Ascending aorta (tissue), 2 donors: ENCODE measurements at regions not wholly inside any gene's neighbourhood (a gene's known extent, or its start where the extent isn't known, plus 50 kb on each side); places are given as distances from the start of the nearest gene placed in this dataset.
A peak's percentile ranks its signal among the peaks of the same experiment; 100 is the strongest.

Experiments
- DNase-seq, 2 donors: peaks; one replicate each; pipeline ENCODE4 v3.0.0-alpha.2; 2019; ENCODE audit warnings: low spot score in 2 of 2
- H3K27ac ChIP-seq, 2 donors: fragments of 200-600 bp; sonication (generic); one replicate each; pipeline ENCODE4 v1.5.1; 2016 to 2017; ENCODE audit warnings: mild to moderate bottlenecking in 1 of 2
- H3K27me3 ChIP-seq: fragments of 200-600 bp; sonication (generic); one replicate; pipeline ENCODE4 v1.5.1; 2017
- H3K36me3 ChIP-seq, 2 donors: fragments of 200-600 bp; sonication (generic); one replicate each; pipeline ENCODE4 v1.5.1; 2016
- H3K4me1 ChIP-seq, 2 donors: fragments of 200-600 bp; sonication (generic); one replicate each; pipeline ENCODE4 v1.5.1; 2016 to 2017; ENCODE audit warnings: mild to moderate bottlenecking in 1 of 2
- H3K4me3 ChIP-seq, 2 donors: fragments of 200-600 bp; sonication (generic); one replicate each; pipeline ENCODE4 v1.5.1; 2016 to 2017; ENCODE audit warnings: mild to moderate bottlenecking in 1 of 2
- H3K9me3 ChIP-seq, 2 donors: fragments of 200-600 bp; sonication (generic); one replicate each; pipeline ENCODE4 v1.5.1; 2016
- CTCF ChIP-seq, 3 experiments: fragments of 200-600 bp in 2 of 3; fragments of 450-650 bp in 1 of 3; sonication (generic) in 2 of 3; IDR thresholded peaks; one replicate each; pipeline ENCODE4 v1.5.1; 2016 to 2019; ENCODE audit warnings: antibody characterized with exemption in 3 of 3, mild to moderate bottlenecking in 1 of 3, moderate library complexity in 1 of 3
- intact Hi-C: fragments of 100-400 bp; cut with DNase I; formaldehyde crosslinking; loops from one replicate; pipeline ENCODE4 v1.15.1; 2023

GRCh38 chr9:81776390-81776789, 87.0 kb upstream of the TLE1 start:
- H3K27me3 ChIP-seq = no peaks in the 10 kb centered on the region
- no peaks in the 10 kb centered on the region for H3K9me3 ChIP-seq
- DNase-seq = no peak
- H3K27ac ChIP-seq = no peak overlapping the region
- no peak overlapping the region for H3K4me3 ChIP-seq
- H3K36me3 ChIP-seq = no peaks in the 10 kb centered on the region
- intact Hi-C loops = no loop called here
- TF ChIP-seq CTCF (IDR thresholded peaks at IDR 0.05) = no peak
- H3K4me1 ChIP-seq = peaks cover 2 to 5% of the 10 kb centered on the region in 2 donors

GRCh38 chr9:81776834-81777233, 87.5 kb upstream of the TLE1 start:
- Histone ChIP-seq H3K4me1 (peaks cover 2 to 5% of the 10 kb centered on the region in 2 donors), H3K36me3 (no peaks in the 10 kb centered on the region), H3K27me3 (no peaks in the 10 kb centered on the region), H3K4me3 (no peak overlapping the region), H3K27ac (peak overlapping the region; percentile 27 to 76), H3K9me3 (no peaks in the 10 kb centered on the region)
- TF ChIP-seq CTCF (IDR thresholded peaks at IDR 0.05) = no peak
- intact Hi-C loops = no loop called here
- no peak for DNase-seq

GRCh38 chr9:81777482-81777881, 88.1 kb upstream of the TLE1 start:
- H3K4me1 ChIP-seq = peaks cover 2 to 5% of the 10 kb centered on the region in 2 donors
- peak overlapping the region; percentile 27 to 76 for H3K27ac ChIP-seq
- no peaks in the 10 kb centered on the region for H3K27me3 ChIP-seq
- no peak for TF ChIP-seq CTCF (IDR thresholded peaks at IDR 0.05)
- H3K9me3 ChIP-seq = no peaks in the 10 kb centered on the region
- intact Hi-C loops = no loop called here
- H3K36me3 ChIP-seq = no peaks in the 10 kb centered on the region
- peak overlapping the region in 1 of 2 donors; percentile 6 for H3K4me3 ChIP-seq
- DNase-seq = no peak

GRCh38 chr9:81782313-81782995, 93.1 kb upstream of the TLE1 start:
- Histone ChIP-seq H3K4me3 (no peak overlapping the region), H3K27me3 (no peaks in the 10 kb centered on the region), H3K36me3 (no peaks in the 10 kb centered on the region), H3K9me3 (no peaks in the 10 kb centered on the region), H3K27ac (no peak overlapping the region), H3K4me1 (no peaks in the 10 kb centered on the region)
- DNase-seq = no peak
- intact Hi-C loops = no loop called here
- no peak for TF ChIP-seq CTCF (IDR thresholded peaks at IDR 0.05)

- intact Hi-C loops = no loop called here
- Histone ChIP-seq H3K36me3 (no peaks in the 10 kb centered on the region), H3K27ac (no peak overlapping the region), H3K27me3 (no peaks in the 10 kb centered on the region), H3K4me3 (no peak overlapping the region), H3K4me1 (peaks cover 0 to 2% of the 10 kb centered on the region in 2 donors), H3K9me3 (no peaks in the 10 kb centered on the region)
- TF ChIP-seq CTCF (IDR thresholded peaks at IDR 0.05) = no peak
- DNase-seq = peak in 1 of 2 donors; percentile 80
Measured at GRCh38 chr9:81787747-81788632, 98.6 kb upstream of the TLE1 start.
